ENCODE measurements at regions not wholly inside any gene's neighbourhood (a gene's known extent, or its start where the extent isn't known, plus 50 kb on each side); places are given as distances from the start of the nearest gene placed in this dataset.

GRCh38 chr17:36679815-36680467 lies 78.6 kb downstream of the MRM1 start:
- TF ChIP-seq, protein P1, sequence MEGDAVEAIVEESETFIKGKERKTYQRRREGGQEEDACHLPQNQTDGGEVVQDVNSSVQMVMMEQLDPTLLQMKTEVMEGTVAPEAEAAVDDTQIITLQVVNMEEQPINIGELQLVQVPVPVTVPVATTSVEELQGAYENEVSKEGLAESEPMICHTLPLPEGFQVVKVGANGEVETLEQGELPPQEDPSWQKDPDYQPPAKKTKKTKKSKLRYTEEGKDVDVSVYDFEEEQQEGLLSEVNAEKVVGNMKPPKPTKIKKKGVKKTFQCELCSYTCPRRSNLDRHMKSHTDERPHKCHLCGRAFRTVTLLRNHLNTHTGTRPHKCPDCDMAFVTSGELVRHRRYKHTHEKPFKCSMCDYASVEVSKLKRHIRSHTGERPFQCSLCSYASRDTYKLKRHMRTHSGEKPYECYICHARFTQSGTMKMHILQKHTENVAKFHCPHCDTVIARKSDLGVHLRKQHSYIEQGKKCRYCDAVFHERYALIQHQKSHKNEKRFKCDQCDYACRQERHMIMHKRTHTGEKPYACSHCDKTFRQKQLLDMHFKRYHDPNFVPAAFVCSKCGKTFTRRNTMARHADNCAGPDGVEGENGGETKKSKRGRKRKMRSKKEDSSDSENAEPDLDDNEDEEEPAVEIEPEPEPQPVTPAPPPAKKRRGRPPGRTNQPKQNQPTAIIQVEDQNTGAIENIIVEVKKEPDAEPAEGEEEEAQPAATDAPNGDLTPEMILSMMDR (IDR thresholded peaks at IDR 0.05; ENCODE audit: borderline replicate concordance, control extremely low read depth, extremely low read depth, insufficient read depth, missing control alignments) = no peak

GRCh38 chr17:36680701-36681202 lies 79.4 kb downstream of the MRM1 start:
- in situ Hi-C loops (cut with MboI; ENCODE audit: low sequenced_read_pairs, unreplicated experiment) = no loop called here
- no peak for DNase-seq (ENCODE audit: low spot score)
- TF ChIP-seq, protein P1 (IDR thresholded peaks at IDR 0.05; ENCODE audit: borderline replicate concordance, control extremely low read depth, extremely low read depth, insufficient read depth, missing control alignments) = no peak

More at GRCh38 chr17:36679815-36680467, 78.6 kb downstream of the MRM1 start:
- in situ Hi-C loops (cut with MboI; ENCODE audit: low sequenced_read_pairs, unreplicated experiment) = no loop called here
- no peak for DNase-seq (ENCODE audit: low spot score)

GRCh38 chr17:36682773-36683172 lies 81.4 kb downstream of the MRM1 start:
- no peak for DNase-seq (ENCODE audit: low spot score)
- in situ Hi-C loops (cut with MboI; ENCODE audit: low sequenced_read_pairs, unreplicated experiment) = no loop called here
- TF ChIP-seq, protein P1 (IDR thresholded peaks at IDR 0.05; ENCODE audit: borderline replicate concordance, control extremely low read depth, extremely low read depth, insufficient read depth, missing control alignments) = no peak

DNA sequence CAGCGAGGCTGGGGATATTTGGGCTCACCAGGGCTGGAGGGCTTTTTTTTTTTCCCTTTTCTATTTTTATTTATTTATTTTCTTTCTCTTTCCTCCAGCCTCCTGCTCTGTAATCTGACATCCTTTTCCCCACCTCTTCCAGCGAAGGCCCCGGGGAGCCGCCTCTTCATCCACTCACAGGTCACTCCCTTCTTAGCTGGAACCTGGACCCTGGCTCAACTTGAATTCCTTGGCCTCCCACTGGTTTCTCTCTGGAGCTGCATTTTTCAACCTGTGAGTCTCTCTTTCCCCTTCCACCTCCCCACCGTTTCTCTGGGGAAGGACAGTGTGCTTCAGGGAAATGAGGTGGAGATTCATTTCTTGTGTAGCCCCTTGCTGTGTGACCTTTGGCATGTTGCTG lies 82.0 kb downstream of the MRM1 start:
- TF ChIP-seq, protein P1 (IDR thresholded peaks at IDR 0.05; ENCODE audit: borderline replicate concordance, control extremely low read depth, extremely low read depth, insufficient read depth, missing control alignments) = no peak
- DNase-seq (ENCODE audit: low spot score) = no peak
- in situ Hi-C loops (cut with MboI; ENCODE audit: low sequenced_read_pairs, unreplicated experiment) = no loop called here

DNA sequence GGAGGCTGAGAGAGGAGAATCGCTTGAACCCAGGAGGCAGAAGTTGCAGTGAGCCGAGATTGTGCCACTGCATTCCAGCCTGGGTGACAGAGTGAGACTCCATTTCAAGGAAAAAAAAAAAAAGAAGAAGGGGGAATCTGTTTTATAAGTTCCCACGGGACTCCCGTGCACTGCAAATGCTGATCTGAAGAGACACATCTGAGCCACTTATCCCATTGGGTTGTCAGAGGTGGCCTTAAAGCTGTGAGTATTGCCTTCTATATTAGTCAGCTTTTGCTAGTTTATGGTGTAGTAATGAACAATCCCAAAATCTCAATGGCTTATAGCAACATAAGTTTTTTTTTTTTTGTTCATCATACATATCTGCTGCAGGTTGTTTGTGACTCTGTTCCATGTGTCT lies 82.8 kb downstream of the MRM1 start:
- TF ChIP-seq, protein P1 (IDR thresholded peaks at IDR 0.05; ENCODE audit: borderline replicate concordance, control extremely low read depth, extremely low read depth, insufficient read depth, missing control alignments) = no peak
- in situ Hi-C loops (cut with MboI; ENCODE audit: low sequenced_read_pairs, unreplicated experiment) = no loop called here

DNA sequence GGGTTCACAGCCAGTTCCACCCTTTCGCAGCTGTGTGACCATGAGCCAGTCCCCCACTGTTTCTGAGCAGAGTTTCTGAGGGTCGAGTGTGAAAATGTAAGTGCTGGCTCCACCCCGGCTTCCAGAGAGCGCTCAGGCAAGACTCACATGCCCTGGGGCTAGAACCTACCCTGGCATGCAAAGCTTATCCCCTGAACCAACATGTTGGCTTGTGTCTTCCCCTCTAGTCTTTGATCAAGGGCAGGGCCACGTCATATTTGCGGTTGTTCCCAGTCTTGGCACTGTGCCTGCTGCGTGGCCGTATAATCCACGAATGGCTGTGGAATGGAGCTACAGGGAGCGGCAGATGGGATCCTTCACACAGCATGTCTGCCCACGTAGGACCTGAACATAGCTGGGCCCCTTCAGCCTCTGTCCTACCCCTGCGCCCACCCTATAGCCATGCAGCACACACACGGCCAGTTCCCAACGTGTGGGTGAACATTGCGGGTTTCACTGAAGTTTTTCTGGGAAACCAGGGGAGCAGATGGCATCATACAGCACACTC lies 84.8 kb downstream of the MRM1 start:
- DNase-seq (ENCODE audit: low spot score) = no peak
- in situ Hi-C loops (cut with MboI; ENCODE audit: low sequenced_read_pairs, unreplicated experiment) = no loop called here
- TF ChIP-seq, protein P1 (IDR thresholded peaks at IDR 0.05; ENCODE audit: borderline replicate concordance, control extremely low read depth, extremely low read depth, insufficient read depth, missing control alignments) = no peak

More for the DNA sequence above, 82.8 kb downstream of the MRM1 start:
- DNase-seq (ENCODE audit: low spot score) = no peak

All from GM13976 (cell line).